ENCODE measurements at regions not wholly inside any gene's neighbourhood (a gene's known extent, or its start where the extent isn't known, plus 50 kb on each side); places are given as distances from the start of the nearest gene placed in this dataset.

- ChIA-PET POLR2A (ENCODE audit: low non-redundant PET) (no interaction called here), CTCF (interaction anchor here (0.6 kb wide), 1 partner anchor 327 kb away, joined by 3 read pairs; no protein-coding TSS in a partner anchor)
- no peak for TF ChIP-seq CTCF (conservative IDR thresholded peaks at IDR 0.05; ENCODE audit: low read depth)
- H3K27ac ChIP-seq = no peak overlapping the region
- no peak for DNase-seq (ENCODE audit: low spot score)
Measured at GRCh38 chr6:134675110-134676054, 274.5 kb downstream of the ALDH8A1 start.

GRCh38 chr6:134674562-134674961, 275.3 kb downstream of the ALDH8A1 start:
- DNase-seq (ENCODE audit: low spot score) = no peak
- ChIA-PET CTCF (no interaction called here), POLR2A (ENCODE audit: low non-redundant PET) (no interaction called here)
- no peak for TF ChIP-seq CTCF (conservative IDR thresholded peaks at IDR 0.05; ENCODE audit: low read depth)
- H3K27ac ChIP-seq = no peak overlapping the region

GRCh38 chr6:134669485-134669884, 280.4 kb downstream of the ALDH8A1 start:
- ChIA-PET POLR2A (ENCODE audit: low non-redundant PET) (no interaction called here), CTCF (no interaction called here)
- DNase-seq (ENCODE audit: low spot score) = no peak

GRCh38 chr6:134667111-134667510, 282.8 kb downstream of the ALDH8A1 start:
- no peak for DNase-seq (ENCODE audit: low spot score)
- POLR2A ChIA-PET (ENCODE audit: low non-redundant PET) = no interaction called here
- CTCF ChIA-PET = interaction anchor here (0.7 kb wide), 1 partner anchor 47 kb away, joined by 4 read pairs; no protein-coding TSS in a partner anchor
- no peak for TF ChIP-seq CTCF (conservative IDR thresholded peaks at IDR 0.05; ENCODE audit: low read depth)
- no peak overlapping the region for H3K27ac ChIP-seq

More at GRCh38 chr6:134669485-134669884, 280.4 kb downstream of the ALDH8A1 start:
- no peak overlapping the region for H3K27ac ChIP-seq
- TF ChIP-seq CTCF (conservative IDR thresholded peaks at IDR 0.05; ENCODE audit: low read depth) = no peak

- no peak overlapping the region for H3K27ac ChIP-seq
- TF ChIP-seq CTCF (conservative IDR thresholded peaks at IDR 0.05; ENCODE audit: low read depth) = no peak
- ChIA-PET POLR2A (ENCODE audit: low non-redundant PET) (no interaction called here), CTCF (no interaction called here)
- DNase-seq (ENCODE audit: low spot score) = no peak
Measured at GRCh38 chr6:134666125-134666524, 283.8 kb downstream of the ALDH8A1 start.

GRCh38 chr6:134665029-134665723, 284.7 kb downstream of the ALDH8A1 start:
- no peak for DNase-seq (ENCODE audit: low spot score)
- POLR2A ChIA-PET (ENCODE audit: low non-redundant PET) = no interaction called here
- CTCF ChIA-PET = no interaction called here
- TF ChIP-seq CTCF (conservative IDR thresholded peaks at IDR 0.05; ENCODE audit: low read depth) = no peak
- no peak overlapping the region for H3K27ac ChIP-seq
